ENCODE measurements at regions not wholly inside any gene's neighbourhood (a gene's known extent, or its start where the extent isn't known, plus 50 kb on each side); places are given as distances from the start of the nearest gene placed in this dataset.

GRCh38 chr2:19247186-19247585 lies 111.2 kb downstream of the OSR1 start:
- Histone ChIP-seq H3K9me3 (no peaks in the 10 kb centered on the region), H3K27ac (no peak overlapping the region), H3K27me3 (no peaks in the 10 kb centered on the region), H3K36me3 (no peaks in the 10 kb centered on the region), H3K4me3 (no peak overlapping the region), H3K4me1 (no peaks in the 10 kb centered on the region)
- no peak for DNase-seq
- WGBS, 2 donors: 70 to 82% methylated on average over 4 of the region's 4 CpGs
- ATAC-seq (ENCODE audit: low FRiP score in 2 of 2): no peak
- no peak for TF ChIP-seq CTCF (IDR thresholded peaks at IDR 0.05)
- TF ChIP-seq POLR2AphosphoS5 (IDR thresholded peaks at IDR 0.05): no peak
- no peak for TF ChIP-seq EP300 (IDR thresholded peaks at IDR 0.05)
- no peak for TF ChIP-seq POLR2A (IDR thresholded peaks at IDR 0.05)

- Histone ChIP-seq H3K4me1 (no peaks in the 10 kb centered on the region), H3K36me3 (no peaks in the 10 kb centered on the region), H3K9me3 (no peaks in the 10 kb centered on the region), H3K27me3 (no peaks in the 10 kb centered on the region), H3K27ac (no peak overlapping the region), H3K4me3 (no peak overlapping the region)
- DNase-seq: no peak
- WGBS, 2 donors: 82 to 84% methylated on average over 12 of the region's 12 CpGs
- TF ChIP-seq POLR2AphosphoS5 (IDR thresholded peaks at IDR 0.05): no peak
- TF ChIP-seq POLR2A (IDR thresholded peaks at IDR 0.05): no peak
- no peak for TF ChIP-seq CTCF (IDR thresholded peaks at IDR 0.05)
- TF ChIP-seq EP300 (IDR thresholded peaks at IDR 0.05): no peak
- no peak for ATAC-seq (ENCODE audit: low FRiP score in 2 of 2)
These were observed 111.9 kb downstream of the OSR1 start for GRCh38 chr2:19246496-19246895.

GRCh38 chr2:19244460-19245363 lies 113.7 kb downstream of the OSR1 start:
- DNase-seq: no peak
- no peak overlapping the region for H3K27ac ChIP-seq
- 81 to 94% methylated on average over 9 of the region's 9 CpGs for WGBS, 2 donors
- no peaks in the 10 kb centered on the region for H3K4me1 ChIP-seq
- no peaks in the 10 kb centered on the region for H3K36me3 ChIP-seq
- no peaks in the 10 kb centered on the region for H3K9me3 ChIP-seq
- H3K27me3 ChIP-seq: no peaks in the 10 kb centered on the region
- no peak overlapping the region for H3K4me3 ChIP-seq
- no peak for TF ChIP-seq CTCF (IDR thresholded peaks at IDR 0.05)
- TF ChIP-seq EP300 (IDR thresholded peaks at IDR 0.05): no peak
- TF ChIP-seq POLR2AphosphoS5 (IDR thresholded peaks at IDR 0.05): no peak
- TF ChIP-seq POLR2A (IDR thresholded peaks at IDR 0.05): no peak
- ATAC-seq (ENCODE audit: low FRiP score in 2 of 2): no peak

- ATAC-seq (ENCODE audit: low FRiP score in 2 of 2) (no peak), DNase-seq (no peak)
- no peak for TF ChIP-seq POLR2AphosphoS5 (IDR thresholded peaks at IDR 0.05)
- no peak for TF ChIP-seq POLR2A (IDR thresholded peaks at IDR 0.05)
- TF ChIP-seq CTCF (IDR thresholded peaks at IDR 0.05): no peak
- TF ChIP-seq EP300 (IDR thresholded peaks at IDR 0.05): no peak
- no peaks in the 10 kb centered on the region for H3K9me3 ChIP-seq
- H3K4me3 ChIP-seq: no peak overlapping the region
- H3K27ac ChIP-seq: no peak overlapping the region
- no peaks in the 10 kb centered on the region for H3K27me3 ChIP-seq
- H3K4me1 ChIP-seq: peaks cover 0 to 6% (median 2%) of the 10 kb centered on the region in 4 donors
- WGBS, 2 donors: 81 to 82% methylated on average over 8 of the region's 8 CpGs
- no peaks in the 10 kb centered on the region for H3K36me3 ChIP-seq
These were observed 119.9 kb downstream of the OSR1 start for GRCh38 chr2:19238440-19239060.

All from upper lobe of left lung (tissue), 6 donors.